ENCODE measurements at regions not wholly inside any gene's neighbourhood (a gene's known extent, or its start where the extent isn't known, plus 50 kb on each side); places are given as distances from the start of the nearest gene placed in this dataset.

- no peak for DNase-seq
These were observed 53.7 kb upstream of the ZNF32 start for GRCh38 chr10:43702213-43702935.

GRCh38 chr10:43701295-43701694 is 52.6 kb upstream of the ZNF32 start:
- DNase-seq: no peak

GRCh38 chr10:43700306-43700705 is 51.6 kb upstream of the ZNF32 start:
- no peak for DNase-seq

GRCh38 chr10:43699516-43699915 is 50.8 kb upstream of the ZNF32 start:
- no peak for DNase-seq

All from T-helper 2 cell (primary cell).